Kidney (tissue), 13 donors: ENCODE measurements at regions not wholly inside any gene's neighbourhood (a gene's known extent, or its start where the extent isn't known, plus 50 kb on each side); places are given as distances from the start of the nearest gene placed in this dataset.

Experiments
- DNase-seq, 5 donors: peaks; one replicate each; pipeline ENCODE4 v3.0.0-alpha.2; 2013 to 2020
- FAIRE-seq: peaks from 2 replicates; lab custom pipeline; 2012; peaks lifted over from hg19 to GRCh38; lab: Jason Lieb, UNC
- H3K27ac ChIP-seq, 2 donors: one replicate each; pipeline ENCODE4 v1.7.0; 2013; ENCODE audit warnings: low read depth in 2 of 2, low read length in 2 of 2, inconsistent platforms in 1 of 2
- H3K27me3 ChIP-seq: one replicate; pipeline ENCODE4 v1.7.1; 2013; ENCODE audit warnings: low read length, inconsistent platforms; ENCODE audit not compliant: control insufficient read depth, insufficient read depth
- H3K36me3 ChIP-seq, 3 donors: one replicate each; pipeline versions ENCODE4 v1.7.0 to v1.7.1; 2013; ENCODE audit warnings: low read length in 3 of 3, control low read depth in 1 of 3, inconsistent platforms in 1 of 3; ENCODE audit not compliant: insufficient read depth in 3 of 3, control insufficient read depth in 2 of 3
- H3K4me1 ChIP-seq, 3 donors: one replicate each; pipeline versions ENCODE4 v1.7.0 to v1.7.1; 2013; ENCODE audit warnings: low read length in 3 of 3, inconsistent platforms in 1 of 3, low read depth in 1 of 3; ENCODE audit not compliant: control insufficient read depth in 2 of 3, insufficient read depth in 2 of 3
- H3K4me3 ChIP-seq, 3 donors: one replicate each; pipeline versions ENCODE4 v1.7.0 to v1.8.1; 2013; ENCODE audit warnings: low read length in 3 of 3, control low read depth in 1 of 3, inconsistent platforms in 1 of 3
- H3K9ac ChIP-seq, 3 donors: one replicate each; pipeline versions ENCODE4 v1.7.0 to v1.7.1; 2013; ENCODE audit warnings: low read length in 3 of 3, control low read depth in 1 of 3, inconsistent platforms in 1 of 3
- H3K9me3 ChIP-seq, 3 donors: one replicate each; pipeline versions ENCODE4 v1.7.0 to v1.7.1; 2013; ENCODE audit warnings: low read length in 3 of 3, control low read depth in 1 of 3, inconsistent platforms in 1 of 3; ENCODE audit not compliant: control insufficient read depth in 2 of 3, insufficient read depth in 1 of 3
- CTCF ChIP-seq: IDR thresholded peaks from 3 replicates; pipeline ENCODE4 v1.5.1; 2012; ENCODE audit warnings: mild to moderate bottlenecking, moderate library complexity, borderline replicate concordance; ENCODE audit not compliant: insufficient read depth; ENCODE audit errors: extremely low read depth
- intact Hi-C: fragments of 100-400 bp; cut with DNase I; formaldehyde crosslinking; loops from one replicate; pipeline ENCODE4 v1.11.1; 2022
- donor health status: control.
- donor health status: control.
- donor health status: control.
- donor health status: control.
- donor health status: control.
- donor health status: DM: yes; HTN: yes; CAD: no.
- donor health status: Normal renal cell carcinoma (clear cell type).

GRCh38 chr15:91468871-91469580 lies 369.0 kb downstream of the SV2B start:
- H3K27ac ChIP-seq = no peak overlapping the region
- no peak overlapping the region for H3K9ac ChIP-seq
- H3K4me1 ChIP-seq = no peaks in the 10 kb centered on the region
- DNase-seq (no peak), FAIRE-seq (no peak)
- H3K4me3 ChIP-seq = no peak overlapping the region
- H3K27me3 ChIP-seq = no peaks in the 10 kb centered on the region
- H3K36me3 ChIP-seq = no peaks in the 10 kb centered on the region
- TF ChIP-seq CTCF = no peak
- H3K9me3 ChIP-seq = no peaks in the 10 kb centered on the region
- intact Hi-C loops = no loop called here

GRCh38 chr15:91469632-91470567 lies 369.8 kb downstream of the SV2B start:
- H3K27me3 ChIP-seq = no peaks in the 10 kb centered on the region
- DNase-seq (no peak), FAIRE-seq (no peak)
- no peaks in the 10 kb centered on the region for H3K4me1 ChIP-seq
- H3K9me3 ChIP-seq = no peaks in the 10 kb centered on the region
- H3K27ac ChIP-seq = no peak overlapping the region
- H3K9ac ChIP-seq = no peak overlapping the region
- no peak for TF ChIP-seq CTCF
- no peaks in the 10 kb centered on the region for H3K36me3 ChIP-seq
- intact Hi-C loops = no loop called here
- no peak overlapping the region for H3K4me3 ChIP-seq

GRCh38 chr15:91471468-91471867 lies 371.4 kb downstream of the SV2B start:
- Histone ChIP-seq H3K27me3 (no peaks in the 10 kb centered on the region), H3K27ac (no peak overlapping the region), H3K9ac (no peak overlapping the region), H3K4me3 (no peak overlapping the region), H3K36me3 (no peaks in the 10 kb centered on the region), H3K9me3 (no peaks in the 10 kb centered on the region), H3K4me1 (no peaks in the 10 kb centered on the region)
- intact Hi-C loops = no loop called here
- FAIRE-seq (no peak), DNase-seq (no peak)
- TF ChIP-seq CTCF = no peak
